HG02973 (cell line): ENCODE measurements at regions not wholly inside any gene's neighbourhood (a gene's known extent, or its start where the extent isn't known, plus 50 kb on each side); places are given as distances from the start of the nearest gene placed in this dataset.

Source experiments
- ATAC-seq: cut with Tn5 transposase; IDR thresholded peaks from one replicate; pipeline ENCODE4 v1.9.1; 2021; ENCODE audit warnings: moderate library complexity; ENCODE audit not compliant: unreplicated experiment

- no peak for ATAC-seq
These were observed 153.9 kb upstream of the NFIB start for GRCh38 chr9:14467675-14468374.

GRCh38 chr9:14466828-14467227, 152.9 kb upstream of the NFIB start:
- no peak for ATAC-seq

- ATAC-seq: no peak
These were observed 152.5 kb upstream of the NFIB start for GRCh38 chr9:14466429-14466818.

GRCh38 chr9:14462950-14463349, 149.0 kb upstream of the NFIB start:
- no peak for ATAC-seq

- ATAC-seq: no peak
These were observed 141.3 kb upstream of the NFIB start for GRCh38 chr9:14455243-14455642.

GRCh38 chr9:14453286-14453685, 139.3 kb upstream of the NFIB start:
- ATAC-seq: no peak

GRCh38 chr9:14452539-14452938, 138.6 kb upstream of the NFIB start:
- ATAC-seq: no peak

- peak; percentile 96 for ATAC-seq
These were observed 138.0 kb upstream of the NFIB start for GRCh38 chr9:14451949-14452348.

GRCh38 chr9:14447103-14447502, 133.2 kb upstream of the NFIB start:
- ATAC-seq: no peak

- no peak for ATAC-seq
These were observed 132.0 kb upstream of the NFIB start for GRCh38 chr9:14445946-14446345.

GRCh38 chr9:14442956-14443355, 129.0 kb upstream of the NFIB start:
- ATAC-seq: no peak

- ATAC-seq: peak; percentile 58
These were observed 128.2 kb upstream of the NFIB start for GRCh38 chr9:14441976-14442651.

GRCh38 chr9:14441115-14441514, 127.2 kb upstream of the NFIB start:
- no peak for ATAC-seq

GRCh38 chr9:14440062-14440461, 126.1 kb upstream of the NFIB start:
- ATAC-seq: no peak

- no peak for ATAC-seq
These were observed 125.6 kb upstream of the NFIB start for GRCh38 chr9:14439555-14439954.

GRCh38 chr9:14438232-14439021, 124.5 kb upstream of the NFIB start:
- ATAC-seq: no peak

- no peak for ATAC-seq
These were observed 123.7 kb upstream of the NFIB start for GRCh38 chr9:14437354-14438231.

- ATAC-seq: no peak
These were observed 121.9 kb upstream of the NFIB start for GRCh38 chr9:14435871-14436270.

- ATAC-seq: no peak
These were observed 121.2 kb upstream of the NFIB start for GRCh38 chr9:14434971-14435718.

- ATAC-seq: no peak
These were observed 120.2 kb upstream of the NFIB start for GRCh38 chr9:14434158-14434504.
